ENCODE measurements at regions not wholly inside any gene's neighbourhood (a gene's known extent, or its start where the extent isn't known, plus 50 kb on each side); places are given as distances from the start of the nearest gene placed in this dataset.

DNA sequence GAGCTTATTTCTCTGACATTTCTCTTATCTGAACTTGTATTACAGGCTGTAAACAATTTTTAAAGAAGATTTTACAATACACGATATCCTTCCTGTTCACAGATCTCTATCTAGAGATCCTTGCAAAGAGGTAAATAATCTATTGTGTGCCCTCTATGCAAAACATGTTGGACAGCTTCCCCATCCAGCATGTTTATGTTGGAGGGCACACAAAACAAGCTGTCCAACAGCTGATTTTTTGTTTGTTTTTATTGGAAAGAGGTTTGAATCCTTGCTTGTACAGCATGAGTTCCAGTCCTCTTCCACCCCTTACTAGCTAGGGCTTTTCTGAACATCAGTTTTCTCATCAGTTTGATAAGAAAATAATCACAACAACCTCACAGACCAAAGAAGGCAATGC lies 62.3 kb upstream of the SYNDIG1 start:
- 34 to 78% methylated on average over 1 of the region's 1 CpG for WGBS, 2 donors
- DNase-seq = no peak
- TF ChIP-seq, protein P1, sequence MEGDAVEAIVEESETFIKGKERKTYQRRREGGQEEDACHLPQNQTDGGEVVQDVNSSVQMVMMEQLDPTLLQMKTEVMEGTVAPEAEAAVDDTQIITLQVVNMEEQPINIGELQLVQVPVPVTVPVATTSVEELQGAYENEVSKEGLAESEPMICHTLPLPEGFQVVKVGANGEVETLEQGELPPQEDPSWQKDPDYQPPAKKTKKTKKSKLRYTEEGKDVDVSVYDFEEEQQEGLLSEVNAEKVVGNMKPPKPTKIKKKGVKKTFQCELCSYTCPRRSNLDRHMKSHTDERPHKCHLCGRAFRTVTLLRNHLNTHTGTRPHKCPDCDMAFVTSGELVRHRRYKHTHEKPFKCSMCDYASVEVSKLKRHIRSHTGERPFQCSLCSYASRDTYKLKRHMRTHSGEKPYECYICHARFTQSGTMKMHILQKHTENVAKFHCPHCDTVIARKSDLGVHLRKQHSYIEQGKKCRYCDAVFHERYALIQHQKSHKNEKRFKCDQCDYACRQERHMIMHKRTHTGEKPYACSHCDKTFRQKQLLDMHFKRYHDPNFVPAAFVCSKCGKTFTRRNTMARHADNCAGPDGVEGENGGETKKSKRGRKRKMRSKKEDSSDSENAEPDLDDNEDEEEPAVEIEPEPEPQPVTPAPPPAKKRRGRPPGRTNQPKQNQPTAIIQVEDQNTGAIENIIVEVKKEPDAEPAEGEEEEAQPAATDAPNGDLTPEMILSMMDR (IDR thresholded peaks at IDR 0.05) = no peak
- Histone ChIP-seq H3K4me1 (peaks cover 0 to 4% (median 0%) of the 10 kb centered on the region in 9 donors), H3K27ac (no peak overlapping the region), H3K9me3 (no peaks in the 10 kb centered on the region), H3K27me3 (peaks cover 0 to 10% (median 0%) of the 10 kb centered on the region in 7 donors), H3K4me3 (no peak overlapping the region), H3K36me3 (no peaks in the 10 kb centered on the region)
- no peak for ATAC-seq
- intact Hi-C loops (cut with DNase I) = no loop called here

DNA sequence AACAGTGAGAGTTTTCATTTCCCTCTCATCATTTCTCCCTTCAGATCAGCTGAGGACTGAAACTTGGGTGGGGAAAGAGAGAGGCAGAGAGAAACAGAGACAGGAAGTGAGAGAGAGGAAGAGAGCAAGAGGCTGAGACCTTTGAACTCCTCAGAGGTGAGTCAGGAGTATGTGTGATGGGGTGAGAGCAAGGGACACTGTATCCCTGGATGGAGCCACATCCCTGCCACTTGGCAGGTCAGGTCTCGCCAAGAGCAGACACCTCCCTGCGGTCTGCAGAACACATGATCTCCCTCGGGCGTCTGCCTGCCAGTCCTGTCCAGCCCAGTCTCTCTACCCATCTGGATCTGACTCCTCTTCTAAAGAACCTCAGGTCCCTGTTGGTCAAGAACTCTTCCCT lies 62.7 kb upstream of the SYNDIG1 start:
- no peak for ATAC-seq
- H3K36me3 ChIP-seq = no peaks in the 10 kb centered on the region
- H3K9me3 ChIP-seq = no peaks in the 10 kb centered on the region
- intact Hi-C loops (cut with DNase I) = no loop called here
- TF ChIP-seq, protein P1 (IDR thresholded peaks at IDR 0.05) = no peak
- H3K4me3 ChIP-seq = no peak overlapping the region
- WGBS, 2 donors = 39 to 64% methylated on average over 4 of the region's 4 CpGs
- H3K4me1 ChIP-seq = peaks cover 0 to 4% (median 0%) of the 10 kb centered on the region in 9 donors
- H3K27me3 ChIP-seq = peaks cover 0 to 10% (median 0%) of the 10 kb centered on the region in 7 donors
- no peak overlapping the region for H3K27ac ChIP-seq
- DNase-seq = no peak

DNA sequence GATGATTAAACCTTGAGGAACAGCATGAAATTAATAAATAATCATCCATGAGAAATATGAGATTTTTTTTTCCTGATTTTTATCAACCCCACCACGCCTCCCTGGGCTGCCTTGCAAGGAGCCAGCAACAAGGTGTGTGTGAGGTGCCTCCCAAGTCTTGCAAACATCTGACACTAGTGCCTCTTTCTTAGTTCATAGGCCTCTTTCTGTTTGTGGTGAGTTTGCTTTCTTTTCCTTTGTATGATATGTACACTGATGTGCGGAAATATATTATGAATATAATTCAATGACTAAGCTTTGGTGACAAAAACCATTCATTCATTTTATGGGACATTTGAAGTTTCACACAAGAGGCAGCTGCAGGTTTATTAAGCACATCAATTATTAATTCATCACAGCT lies 63.2 kb upstream of the SYNDIG1 start:
- Histone ChIP-seq H3K9me3 (no peaks in the 10 kb centered on the region), H3K4me1 (peaks cover 0 to 3% (median 0%) of the 10 kb centered on the region in 9 donors), H3K4me3 (no peak overlapping the region), H3K27ac (no peak overlapping the region), H3K36me3 (no peaks in the 10 kb centered on the region), H3K27me3 (peaks cover 0 to 10% (median 0%) of the 10 kb centered on the region in 7 donors)
- DNase-seq = no peak
- intact Hi-C loops (cut with DNase I) = no loop called here
- no peak for ATAC-seq
- 64 to 88% methylated on average over 2 of the region's 2 CpGs for WGBS, 2 donors
- TF ChIP-seq, protein P1 (IDR thresholded peaks at IDR 0.05) = no peak

DNA sequence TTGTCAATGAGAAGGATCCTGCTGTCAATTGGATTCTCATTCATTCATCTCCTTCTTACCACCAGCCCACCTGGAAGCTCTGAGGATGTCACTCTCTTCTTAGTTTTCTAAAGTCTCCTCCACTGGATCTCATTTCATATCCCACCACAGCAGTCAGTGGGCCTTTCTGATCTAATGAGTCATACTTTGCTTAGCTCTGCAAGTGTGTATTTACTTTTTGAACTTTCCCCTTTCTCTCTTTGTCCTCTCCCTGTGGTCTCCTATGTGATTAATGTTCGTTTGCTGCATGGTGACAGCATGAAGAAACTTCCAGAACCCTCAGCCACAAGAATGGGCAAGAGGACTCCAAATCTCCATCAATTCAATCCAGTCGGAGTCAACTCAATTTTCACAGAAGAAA lies 63.6 kb upstream of the SYNDIG1 start:
- no peaks in the 10 kb centered on the region for H3K36me3 ChIP-seq
- intact Hi-C loops (cut with DNase I) = no loop called here
- ATAC-seq = no peak
- WGBS, 2 donors = 68 to 75% methylated on average over 2 of the region's 2 CpGs
- DNase-seq = no peak
- H3K27me3 ChIP-seq = peaks cover 0 to 10% (median 0%) of the 10 kb centered on the region in 7 donors
- H3K4me3 ChIP-seq = no peak overlapping the region
- H3K4me1 ChIP-seq = no peaks in the 10 kb centered on the region
- H3K27ac ChIP-seq = no peak overlapping the region
- TF ChIP-seq, protein P1 (IDR thresholded peaks at IDR 0.05) = no peak
- peaks cover 0 to 3% (median 0%) of the 10 kb centered on the region in 11 donors for H3K9me3 ChIP-seq

Measured in heart right ventricle (tissue), 16 donors.